Neural progenitor cell (in vitro differentiated cells): ENCODE measurements at regions not wholly inside any gene's neighbourhood (a gene's known extent, or its start where the extent isn't known, plus 50 kb on each side); places are given as distances from the start of the nearest gene placed in this dataset.

Experiments
- CTCF ChIP-seq: fragments of 200-600 bp; sonication (generic); IDR thresholded peaks from 2 replicates; pipeline ENCODE4 v1.5.1; 2017; ENCODE audit warnings: antibody characterized with exemption, mild to moderate bottlenecking
- EZH2phosphoT487 ChIP-seq: fragments of 200-600 bp; sonication (generic); IDR thresholded peaks from 2 replicates; pipeline ENCODE4 v1.6.1; 2017; ENCODE audit warnings: antibody characterized with exemption

- TF ChIP-seq CTCF, result no peak
- no peak for TF ChIP-seq EZH2phosphoT487
Measured at GRCh38 chr2:199144546-199144945, 313.2 kb downstream of the SATB2 start.
